ENCODE measurements at regions not wholly inside any gene's neighbourhood (a gene's known extent, or its start where the extent isn't known, plus 50 kb on each side); places are given as distances from the start of the nearest gene placed in this dataset.

GRCh38 chr3:186473166-186473565 lies 71.0 kb downstream of the CRYGS start:
- intact Hi-C loops (cut with DNase I; ENCODE audit: low total_unique reads) = no loop called here
- Histone ChIP-seq H3K27ac (no peak overlapping the region), H3K4me3 (no peak overlapping the region), H3K4me1 (no peaks in the 10 kb centered on the region), H3K27me3 (replicated peaks in 1 of 7) (no peaks in the 10 kb centered on the region), H3K9me3 (no peaks in the 10 kb centered on the region), H3K36me3 (no peaks in the 10 kb centered on the region)
- no peak for DNase-seq
- 63 to 76% (median 65%) methylated on average over 2 of the region's 2 CpGs for WGBS, 5 donors
- TF ChIP-seq CTCF (IDR thresholded peaks at IDR 0.05 in 8 of 11, conservative IDR thresholded peaks at IDR 0.05 in 3 of 11) = no peak
- TF ChIP-seq POLR2AphosphoS5 (IDR thresholded peaks at IDR 0.05) = no peak
- TF ChIP-seq POLR2A (IDR thresholded peaks at IDR 0.05) = no peak

- no peaks in the 10 kb centered on the region for H3K36me3 ChIP-seq
- 84 to 91% (median 86%) methylated on average over 8 of the region's 8 CpGs for WGBS, 5 donors
These were observed 71.6 kb downstream of the CRYGS start for GRCh38 chr3:186472456-186473008.

GRCh38 chr3:186471771-186472170 lies 72.4 kb downstream of the CRYGS start:
- no peaks in the 10 kb centered on the region for H3K36me3 ChIP-seq
- no peak overlapping the region for H3K4me3 ChIP-seq
- intact Hi-C loops (cut with DNase I; ENCODE audit: low total_unique reads) = no loop called here
- no peak overlapping the region for H3K27ac ChIP-seq
- no peaks in the 10 kb centered on the region for H3K27me3 ChIP-seq (replicated peaks in 1 of 7)
- 68 to 81% (median 78%) methylated on average over 5 of the region's 5 CpGs for WGBS, 5 donors
- no peak for TF ChIP-seq POLR2AphosphoS5 (IDR thresholded peaks at IDR 0.05)
- TF ChIP-seq POLR2A (IDR thresholded peaks at IDR 0.05) = no peak
- TF ChIP-seq CTCF (IDR thresholded peaks at IDR 0.05 in 8 of 11, conservative IDR thresholded peaks at IDR 0.05 in 3 of 11) = no peak
- no peaks in the 10 kb centered on the region for H3K4me1 ChIP-seq
- no peaks in the 10 kb centered on the region for H3K9me3 ChIP-seq
- DNase-seq = no peak

More at GRCh38 chr3:186472456-186473008, 71.6 kb downstream of the CRYGS start:
- Histone ChIP-seq H3K27me3 (replicated peaks in 1 of 7) (no peaks in the 10 kb centered on the region), H3K9me3 (no peaks in the 10 kb centered on the region), H3K27ac (no peak overlapping the region), H3K4me3 (no peak overlapping the region), H3K4me1 (no peaks in the 10 kb centered on the region)
- DNase-seq = no peak
- intact Hi-C loops (cut with DNase I; ENCODE audit: low total_unique reads) = no loop called here
- TF ChIP-seq CTCF (IDR thresholded peaks at IDR 0.05 in 8 of 11, conservative IDR thresholded peaks at IDR 0.05 in 3 of 11) (no peak), POLR2AphosphoS5 (IDR thresholded peaks at IDR 0.05) (no peak), POLR2A (IDR thresholded peaks at IDR 0.05) (no peak)

GRCh38 chr3:186469525-186469924 lies 74.7 kb downstream of the CRYGS start:
- intact Hi-C loops (cut with DNase I; ENCODE audit: low total_unique reads) = no loop called here
- Histone ChIP-seq H3K9me3 (no peaks in the 10 kb centered on the region), H3K4me1 (no peaks in the 10 kb centered on the region), H3K27ac (no peak overlapping the region), H3K36me3 (no peaks in the 10 kb centered on the region), H3K4me3 (no peak overlapping the region), H3K27me3 (replicated peaks in 1 of 7) (no peaks in the 10 kb centered on the region)
- WGBS, 5 donors = 63 to 73% (median 66%) methylated on average over 4 of the region's 4 CpGs
- TF ChIP-seq POLR2A (IDR thresholded peaks at IDR 0.05) = no peak
- no peak for TF ChIP-seq POLR2AphosphoS5 (IDR thresholded peaks at IDR 0.05)
- TF ChIP-seq CTCF (IDR thresholded peaks at IDR 0.05 in 8 of 11, conservative IDR thresholded peaks at IDR 0.05 in 3 of 11) = no peak
- DNase-seq = no peak
